ENCODE measurements at regions not wholly inside any gene's neighbourhood (a gene's known extent, or its start where the extent isn't known, plus 50 kb on each side); places are given as distances from the start of the nearest gene placed in this dataset.

- H4K91ac ChIP-seq (replicated peaks; ENCODE audit: insufficient read length, low read length): no peak overlapping the region
- H3K27me3 ChIP-seq (replicated peaks in 1 of 4; ENCODE audit: control insufficient read depth in 3 of 4, extremely low read depth in 1 of 4, insufficient read depth in 3 of 4, low read length in 3 of 4): no peaks in the 10 kb centered on the region
- H4K5ac ChIP-seq (ENCODE audit: insufficient read length, low read depth, low read length): no peak overlapping the region
- no peak overlapping the region for H2BK5ac ChIP-seq (ENCODE audit: low read depth, low read length)
- no peak overlapping the region for H2BK120ac ChIP-seq (replicated peaks; ENCODE audit: low read depth, low read length)
- H3K4me2 ChIP-seq (ENCODE audit: insufficient read depth in 1 of 2, low read depth in 2 of 2, low read length in 2 of 2): no peak overlapping the region
- H3K36me3 ChIP-seq (ENCODE audit: control insufficient read depth in 2 of 4, insufficient read depth in 4 of 4, low read length in 3 of 4): no peaks in the 10 kb centered on the region
- FAIRE-seq (no peak), DNase-seq (ENCODE audit: low read depth in 1 of 2, low spot score in 2 of 2) (no peak)
- H3K79me2 ChIP-seq (ENCODE audit: control insufficient read depth in 1 of 2, insufficient read depth in 2 of 2, low read length in 2 of 2): no peaks in the 10 kb centered on the region
- H2AK5ac ChIP-seq (ENCODE audit: low read depth, low read length): no peak overlapping the region
- H3K4me3 ChIP-seq (ENCODE audit: extremely low read depth in 1 of 4, insufficient read depth in 2 of 4, low read depth in 3 of 4, low read length in 4 of 4): no peak overlapping the region
- H2BK15ac ChIP-seq (ENCODE audit: low read length): no peak overlapping the region
- H2BK20ac ChIP-seq (ENCODE audit: low read length): no peak overlapping the region
- no peak overlapping the region for H2BK12ac ChIP-seq (ENCODE audit: low read depth, low read length)
- WGBS, 2 experiments (ENCODE audit: extremely low coverage in 1 of 2, insufficient coverage in 1 of 2, insufficient read length in 1 of 2, insufficient replicate concordance in 2 of 2, low coverage in 1 of 2, low lambda C conversion rate in 2 of 2, missing lambda C conversion rate in 1 of 2): 51% methylated on average over 2 of the region's 2 CpGs; no CpG with 5 or more reads in 1 of the 2 experiments
- no peak overlapping the region for H3K9ac ChIP-seq (replicated peaks in 1 of 4; ENCODE audit: extremely low read depth in 1 of 4, low read depth in 3 of 4, low read length in 3 of 4)
- no peak overlapping the region for H3K23ac ChIP-seq (ENCODE audit: insufficient read length)
- 0 out of 4 replicates have a peak, but pooled peaks cover 0 to 2% of the 10 kb centered on the region in 2 experiments for H3K9me3 ChIP-seq (ENCODE audit: insufficient read depth in 2 of 2, low read depth in 1 of 2, low read length in 1 of 2)
- H3K56ac ChIP-seq (replicated peaks; ENCODE audit: insufficient read length, low read depth, low read length): no peak overlapping the region
- H3K27ac ChIP-seq (ENCODE audit: low read depth, low read length): no peak overlapping the region
- no peaks in the 10 kb centered on the region for H3K23me2 ChIP-seq (ENCODE audit: low read depth, low read length)
- no peak overlapping the region for H4K8ac ChIP-seq (ENCODE audit: extremely low read depth, insufficient read depth, low read length)
- no peak overlapping the region for H3K18ac ChIP-seq (ENCODE audit: extremely low read depth, low read length)
- no peaks in the 10 kb centered on the region for H3K79me1 ChIP-seq (ENCODE audit: low read depth, low read length)
- H3K14ac ChIP-seq (ENCODE audit: insufficient read length): no peak overlapping the region
- POLR2A ChIA-PET (ENCODE audit: partially characterized antibody): no interaction called here
- H4K20me1 ChIP-seq (replicated peaks in 1 of 2; ENCODE audit: control insufficient read depth in 1 of 2, insufficient read depth in 2 of 2, low read length in 2 of 2): no peaks in the 10 kb centered on the region
- H3K4ac ChIP-seq (replicated peaks; ENCODE audit: insufficient read length, low read depth, low read length): no peak overlapping the region
- peaks cover 0 to 5% (median 0%) of the 10 kb centered on the region in 4 experiments; a peak in 1 of 7 replicates for H3K4me1 ChIP-seq (replicated peaks in 1 of 4; ENCODE audit: control insufficient read depth in 3 of 4, insufficient read depth in 4 of 4, low read length in 3 of 4)
- no peak overlapping the region for H2AFZ ChIP-seq (ENCODE audit: low read length)
- CTCF ChIA-PET (ENCODE audit: partially characterized antibody): interaction anchor here (0.7 to 1.2 kb wide), 3 partner anchors 8 to 77 kb away, joined by 3 to 11 read pairs (median 4); no protein-coding TSS in a partner anchor
- TF ChIP-seq CBX8 (IDR thresholded peaks at IDR 0.05; ENCODE audit: borderline replicate concordance, low read depth, low read length) (no peak), TBP (IDR thresholded peaks at IDR 0.05; ENCODE audit: low read depth, low read length) (no peak), CHD2 (IDR thresholded peaks at IDR 0.05; ENCODE audit: low read length) (no peak), GABPA (IDR thresholded peaks at IDR 0.05; ENCODE audit: borderline replicate concordance, insufficient read depth, low read length) (no peak), JUN (IDR thresholded peaks at IDR 0.05; ENCODE audit: low read depth, low read length) (no peak), PHF8 (conservative IDR thresholded peaks at IDR 0.05; ENCODE audit: low read depth, low read length) (no peak), SP2 (IDR thresholded peaks at IDR 0.05; ENCODE audit: low read length) (no peak), CBX5 (IDR thresholded peaks at IDR 0.05; ENCODE audit: low read depth, low read length) (no peak), KDM5A (IDR thresholded peaks at IDR 0.05; ENCODE audit: low read length) (no peak), ZNF274 (IDR thresholded peaks at IDR 0.05; ENCODE audit: borderline replicate concordance, extremely low read depth, low read length) (no peak), POLR2A (IDR thresholded peaks at IDR 0.05; ENCODE audit: control extremely low read depth in 1 of 2, low read depth in 2 of 2, low read length in 2 of 2) (no peak)
These were observed 158.5 kb downstream of the C7orf25 start for GRCh38 chr7:42753367-42753766.

Data from H1 (cell line).